H1 (cell line): ENCODE measurements at regions not wholly inside any gene's neighbourhood (a gene's known extent, or its start where the extent isn't known, plus 50 kb on each side); places are given as distances from the start of the nearest gene placed in this dataset.

Experiments used
- CTCF ChIA-PET: fragments of 300-600 bp; sonication (Branson Sonifier 250); formaldehyde crosslinking; loops from one replicate; lab custom pipeline; 2021; ENCODE audit not compliant: partially characterized antibody; lab: Charles Lee
- POLR2A ChIA-PET: fragments of 300-600 bp; sonication (Branson Sonifier 250); formaldehyde crosslinking; loops from one replicate; lab custom pipeline; 2021; ENCODE audit warnings: inconsistent platforms; ENCODE audit not compliant: partially characterized antibody; lab: Charles Lee
- DNase-seq, 2 experiments: peaks; one replicate each; pipeline versions ENCODE4 v3.0.0 to v3.0.0-alpha.2; 2010 to 2022; ENCODE audit warnings: low spot score in 2 of 2, low read depth in 1 of 2, mixed read lengths in 1 of 2
- FAIRE-seq: peaks from 2 replicates; lab custom pipeline; 2011; peaks lifted over from hg19 to GRCh38; lab: Jason Lieb, UNC
- H2AFZ ChIP-seq: 2 replicates; pipeline ENCODE4 v1.8.1; 2012; ENCODE audit warnings: low read length, inconsistent platforms
- H2AK5ac ChIP-seq: 2 replicates; pipeline ENCODE4 v1.6.1; 2013; ENCODE audit warnings: low read depth, low read length
- H2BK120ac ChIP-seq: replicated peaks from 2 replicates; pipeline ENCODE3; 2013; ENCODE audit warnings: low read depth, low read length, inconsistent platforms
- H2BK12ac ChIP-seq: 2 replicates; pipeline ENCODE4 v1.6.1; 2013; ENCODE audit warnings: low read depth, low read length
- H2BK15ac ChIP-seq: 2 replicates; pipeline ENCODE4 v1.6.1; 2013; ENCODE audit warnings: low read length
- H2BK20ac ChIP-seq: 2 replicates; pipeline ENCODE4 v1.6.1; 2013; ENCODE audit warnings: low read length
- H2BK5ac ChIP-seq: 2 replicates; pipeline ENCODE4 v1.6.1; 2013; ENCODE audit warnings: low read depth, low read length
- H3K14ac ChIP-seq: 2 replicates; pipeline ENCODE4 v1.6.1; 2013; ENCODE audit warnings: inconsistent platforms; ENCODE audit not compliant: insufficient read length
- H3K18ac ChIP-seq: 2 replicates; pipeline ENCODE4 v1.6.1; 2013; ENCODE audit warnings: low read length; ENCODE audit errors: extremely low read depth
- H3K23ac ChIP-seq: 2 replicates; pipeline ENCODE4 v1.6.1; 2013; ENCODE audit warnings: inconsistent platforms; ENCODE audit not compliant: insufficient read length
- H3K23me2 ChIP-seq: 2 replicates; pipeline ENCODE4 v1.6.1; 2013; ENCODE audit warnings: low read depth, low read length
- H3K27ac ChIP-seq: 2 replicates; pipeline ENCODE4 v1.6.1; 2011; ENCODE audit warnings: low read depth, low read length, inconsistent platforms
- H3K27me3 ChIP-seq, 4 experiments: replicated peaks in 1 of 4; 1 replicate in 1 of 4; 2 replicates in 3 of 4; pipeline versions ENCODE4 v1.6.1 to v1.8.1; 2011 to 2013; ENCODE audit warnings: low read length in 3 of 4, mild to moderate bottlenecking in 3 of 4, inconsistent platforms in 2 of 4, mixed read lengths in 2 of 4, moderate library complexity in 1 of 4; ENCODE audit not compliant: control insufficient read depth in 3 of 4, insufficient read depth in 3 of 4; ENCODE audit errors: extremely low read depth in 1 of 4
- H3K36me3 ChIP-seq, 4 experiments: 2 replicates each; pipeline versions ENCODE4 v1.6.1 to v1.8.1; 2011 to 2013; ENCODE audit warnings: mild to moderate bottlenecking in 4 of 4, low read length in 3 of 4, moderate library complexity in 2 of 4, control low read depth in 1 of 4, inconsistent platforms in 1 of 4; ENCODE audit not compliant: insufficient read depth in 4 of 4, control insufficient read depth in 2 of 4
- H3K4ac ChIP-seq: replicated peaks from 2 replicates; pipeline ENCODE3; 2013; ENCODE audit warnings: low read length, low read depth, mixed read lengths, inconsistent platforms; ENCODE audit not compliant: insufficient read length
- H3K4me1 ChIP-seq, 4 experiments: replicated peaks in 1 of 4; 1 replicate in 1 of 4; 2 replicates in 3 of 4; pipeline versions ENCODE4 v1.6.1 to v1.8.1; 2011 to 2013; ENCODE audit warnings: low read length in 3 of 4, inconsistent platforms in 2 of 4, mixed read lengths in 1 of 4; ENCODE audit not compliant: insufficient read depth in 4 of 4, control insufficient read depth in 3 of 4
- H3K4me2 ChIP-seq, 2 experiments: 2 replicates each; pipeline versions ENCODE4 v1.6.1 to v1.8.1; 2011 to 2013; ENCODE audit warnings: low read depth in 2 of 2, low read length in 2 of 2, control low read depth in 1 of 2, inconsistent platforms in 1 of 2, mild to moderate bottlenecking in 1 of 2; ENCODE audit not compliant: insufficient read depth in 1 of 2
- H3K4me3 ChIP-seq, 4 experiments: fragments of 200-600, 300-600 bp in 1 of 4; sonication (generic), shearing (Covaris generic), sonication (Bioruptor Twin) in 1 of 4; 2 replicates each; pipeline versions ENCODE4 v1.5.1 to v1.8.1; 2011 to 2016; ENCODE audit warnings: low read length in 4 of 4, low read depth in 3 of 4, control low read depth in 2 of 4, inconsistent platforms in 2 of 4, mild to moderate bottlenecking in 2 of 4, mixed read lengths in 1 of 4, moderate library complexity in 1 of 4; ENCODE audit not compliant: insufficient read depth in 2 of 4; ENCODE audit errors: extremely low read depth in 1 of 4
- H3K56ac ChIP-seq: replicated peaks from 2 replicates; pipeline ENCODE3; 2013; ENCODE audit warnings: low read depth, mild to moderate bottlenecking, mixed read lengths, low read length, inconsistent platforms; ENCODE audit not compliant: insufficient read length
- H3K79me1 ChIP-seq: 2 replicates; pipeline ENCODE4 v1.6.1; 2013; ENCODE audit warnings: low read depth, low read length, control low read depth
- H3K79me2 ChIP-seq, 2 experiments: 2 replicates each; pipeline versions ENCODE4 v1.6.1 to v1.8.1; 2012 to 2013; ENCODE audit warnings: low read length in 2 of 2, mild to moderate bottlenecking in 2 of 2, inconsistent platforms in 1 of 2; ENCODE audit not compliant: insufficient read depth in 2 of 2, control insufficient read depth in 1 of 2
- H3K9ac ChIP-seq, 4 experiments: replicated peaks in 1 of 4; 1 replicate in 1 of 4; 2 replicates in 3 of 4; pipeline versions ENCODE4 v1.6.1 to v1.8.1; 2011 to 2013; ENCODE audit warnings: low read depth in 3 of 4, low read length in 3 of 4, control low read depth in 2 of 4, mild to moderate bottlenecking in 2 of 4, moderate library complexity in 2 of 4, inconsistent platforms in 1 of 4; ENCODE audit errors: extremely low read depth in 1 of 4
- H3K9me3 ChIP-seq, 2 experiments: 2 replicates each; pipeline versions ENCODE4 v1.6.1 to v1.8.1; 2012 to 2013; ENCODE audit warnings: mild to moderate bottlenecking in 2 of 2, moderate library complexity in 2 of 2, control low read depth in 1 of 2, inconsistent platforms in 1 of 2, low read depth in 1 of 2, low read length in 1 of 2, mixed read lengths in 1 of 2; ENCODE audit not compliant: insufficient read depth in 2 of 2
- H4K20me1 ChIP-seq, 2 experiments: replicated peaks in 1 of 2; 2 replicates each; pipeline versions ENCODE3 to v1.8.1; 2011 to 2013; ENCODE audit warnings: inconsistent platforms in 2 of 2, low read length in 2 of 2, mild to moderate bottlenecking in 1 of 2; ENCODE audit not compliant: insufficient read depth in 2 of 2, control insufficient read depth in 1 of 2
- H4K5ac ChIP-seq: 2 replicates; pipeline ENCODE4 v1.6.1; 2013; ENCODE audit warnings: low read length, low read depth, mixed read lengths, inconsistent platforms; ENCODE audit not compliant: insufficient read length
- H4K8ac ChIP-seq: 2 replicates; pipeline ENCODE4 v1.8.0; 2013; ENCODE audit warnings: mild to moderate bottlenecking, moderate library complexity, low read length, inconsistent platforms; ENCODE audit not compliant: insufficient read depth; ENCODE audit errors: extremely low read depth
- H4K91ac ChIP-seq: replicated peaks from 2 replicates; pipeline ENCODE3; 2013; ENCODE audit warnings: low read length, mixed read lengths, inconsistent platforms; ENCODE audit not compliant: insufficient read length
- ASH2L ChIP-seq: fragments of 200-600, 300-600 bp; sonication (generic); IDR thresholded peaks from one replicate; pipeline ENCODE4 v1.7.1; 2017; ENCODE audit warnings: low read length
- CEBPB ChIP-seq: IDR thresholded peaks from 2 replicates; pipeline ENCODE4 v1.6.1; 2012; ENCODE audit warnings: low read depth, low read length
- EZH2 ChIP-seq: fragments of 200-600 bp; sonication (generic); IDR thresholded peaks from 2 replicates; pipeline ENCODE4 v1.7.1; 2012; ENCODE audit warnings: low read depth, mild to moderate bottlenecking, moderate library complexity, low read length, inconsistent platforms; ENCODE audit not compliant: severe bottlenecking
- MAFK ChIP-seq: IDR thresholded peaks from 2 replicates; pipeline ENCODE4 v1.6.1; 2012; ENCODE audit warnings: low read depth, mild to moderate bottlenecking, improper control_type of control experiment, low read length
- POLR2A ChIP-seq, 2 experiments: IDR thresholded peaks; 1 replicate in 1 of 2; 2 replicates in 1 of 2; pipeline ENCODE4 v1.6.1; 2011; ENCODE audit warnings: low read depth in 2 of 2, low read length in 2 of 2, mild to moderate bottlenecking in 2 of 2; ENCODE audit errors: control extremely low read depth in 1 of 2
- RAD21 ChIP-seq, 2 experiments: IDR thresholded peaks in 1 of 2; conservative IDR thresholded peaks in 1 of 2; 2 replicates each; pipeline ENCODE4 v1.6.1; 2011; ENCODE audit warnings: low read depth in 2 of 2, low read length in 2 of 2, improper control_type of control experiment in 1 of 2, inconsistent platforms in 1 of 2, mild to moderate bottlenecking in 1 of 2, moderate library complexity in 1 of 2
- SIN3A ChIP-seq, 2 experiments: IDR thresholded peaks in 1 of 2; conservative IDR thresholded peaks in 1 of 2; 2 replicates each; pipeline ENCODE4 v1.6.1; 2011 to 2012; ENCODE audit warnings: low read length in 2 of 2, improper control_type of control experiment in 1 of 2, low read depth in 1 of 2, mild to moderate bottlenecking in 1 of 2
- SRF ChIP-seq: IDR thresholded peaks from 2 replicates; pipeline ENCODE4 v1.6.1; 2011; ENCODE audit warnings: mild to moderate bottlenecking, low read depth, low read length, moderate library complexity
- SUZ12 ChIP-seq: fragments of 200-600 bp; sonication (generic); IDR thresholded peaks from 2 replicates; pipeline ENCODE4 v1.6.1; 2012; ENCODE audit warnings: mild to moderate bottlenecking, inconsistent platforms, low read length, moderate library complexity, mixed read lengths
- TBP ChIP-seq: IDR thresholded peaks from 2 replicates; pipeline ENCODE4 v1.6.1; 2011; ENCODE audit warnings: low read depth, low read length, improper control_type of control experiment
- WGBS, 2 experiments: shearing (Covaris generic) in 1 of 2; methylation state at CpG; one replicate each; pipeline versions ENCODE4 v1.1.6 to v1.1.7; 2013 to 2015; ENCODE audit warnings: low lambda C conversion rate in 2 of 2, mixed read lengths in 2 of 2, inconsistent platforms in 1 of 2, low coverage in 1 of 2, missing lambda C conversion rate in 1 of 2; ENCODE audit not compliant: insufficient replicate concordance in 2 of 2, insufficient coverage in 1 of 2, insufficient read length in 1 of 2; ENCODE audit errors: extremely low coverage in 1 of 2, missing lambda C conversion rate in 1 of 2; 5-methylcytosine and 5-hydroxymethylcytosine counted together
- TF ChIP-seq, protein P1 (sequence below): IDR thresholded peaks from 2 replicates; pipeline ENCODE4 v1.6.1; 2011; ENCODE audit warnings: low read length, improper control_type of control experiment

DNA sequence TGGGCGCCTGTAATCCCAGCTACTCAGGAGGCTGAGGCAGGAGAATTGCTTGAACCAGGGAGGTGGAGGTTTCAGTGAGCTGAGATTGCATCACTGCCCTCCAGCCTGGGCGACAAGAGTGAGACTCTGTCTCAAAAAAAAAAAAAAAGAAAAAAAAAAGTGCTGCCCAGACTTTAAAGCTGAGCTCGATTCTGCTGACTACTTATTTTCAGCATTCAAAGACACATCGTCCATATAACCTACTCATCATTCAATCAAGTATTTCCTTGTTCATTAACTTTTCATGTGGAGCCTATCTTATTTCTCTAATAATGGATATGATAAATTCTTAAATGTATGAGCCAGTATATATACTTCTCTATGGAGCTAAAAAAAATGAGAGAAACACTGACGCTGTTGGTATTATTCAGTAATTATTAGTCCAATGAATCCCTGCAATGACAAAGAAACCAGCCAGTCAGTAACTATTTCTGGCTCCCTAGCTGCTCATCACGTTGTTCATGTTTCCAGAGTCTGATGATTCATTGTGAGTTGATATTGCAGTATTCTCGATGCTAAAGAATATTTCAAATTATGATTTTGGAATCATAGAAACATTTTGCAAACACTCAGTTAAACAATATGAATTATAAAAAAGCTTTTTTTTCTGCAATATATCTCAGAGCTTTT, 111.9 kb downstream of the RAP2B start:
- Histone ChIP-seq H2BK20ac (no peak overlapping the region), H3K23me2 (no peaks in the 10 kb centered on the region), H3K9ac (no peak overlapping the region), H3K4ac (no peak overlapping the region), H3K27ac (no peak overlapping the region), H3K4me2 (no peak overlapping the region), H4K91ac (no peak overlapping the region), H3K4me3 (no peak overlapping the region), H2BK15ac (no peak overlapping the region), H3K27me3 (no peaks in the 10 kb centered on the region), H2AFZ (no peak overlapping the region), H4K20me1 (no peaks in the 10 kb centered on the region), H2BK120ac (no peak overlapping the region), H2BK5ac (no peak overlapping the region), H2AK5ac (no peak overlapping the region), H3K14ac (no peak overlapping the region), H3K36me3 (no peaks in the 10 kb centered on the region), H3K23ac (no peak overlapping the region), H2BK12ac (no peak overlapping the region), H3K9me3 (peaks cover 0 to 3% of the 10 kb centered on the region in 2 experiments; a peak in 2 of 4 replicates), H3K4me1 (no peaks in the 10 kb centered on the region), H3K18ac (no peak overlapping the region), H4K8ac (no peak overlapping the region), H3K56ac (no peak overlapping the region), H4K5ac (no peak overlapping the region), H3K79me1 (no peaks in the 10 kb centered on the region), H3K79me2 (no peaks in the 10 kb centered on the region)
- no peak for TF ChIP-seq SUZ12
- TF ChIP-seq MAFK: no peak
- TF ChIP-seq ASH2L: no peak
- no peak for TF ChIP-seq TBP
- TF ChIP-seq POLR2A (IDR thresholded peaks at IDR 0.05; ENCODE audit: control extremely low read depth in 1 of 2, low read depth in 2 of 2, low read length in 2 of 2): no peak
- no peak for TF ChIP-seq SIN3A (conservative IDR thresholded peaks at IDR 0.05 in 1 of 2, IDR thresholded peaks at IDR 0.05 in 1 of 2; ENCODE audit: low read depth in 1 of 2, low read length in 2 of 2)
- TF ChIP-seq, protein P1, sequence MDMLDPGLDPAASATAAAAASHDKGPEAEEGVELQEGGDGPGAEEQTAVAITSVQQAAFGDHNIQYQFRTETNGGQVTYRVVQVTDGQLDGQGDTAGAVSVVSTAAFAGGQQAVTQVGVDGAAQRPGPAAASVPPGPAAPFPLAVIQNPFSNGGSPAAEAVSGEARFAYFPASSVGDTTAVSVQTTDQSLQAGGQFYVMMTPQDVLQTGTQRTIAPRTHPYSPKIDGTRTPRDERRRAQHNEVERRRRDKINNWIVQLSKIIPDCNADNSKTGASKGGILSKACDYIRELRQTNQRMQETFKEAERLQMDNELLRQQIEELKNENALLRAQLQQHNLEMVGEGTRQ: no peak
- no peak for TF ChIP-seq RAD21 (IDR thresholded peaks at IDR 0.05 in 1 of 2, conservative IDR thresholded peaks at IDR 0.05 in 1 of 2; ENCODE audit: low read depth in 2 of 2, low read length in 2 of 2)
- TF ChIP-seq EZH2: no peak
- no peak for TF ChIP-seq SRF
- TF ChIP-seq CEBPB: no peak
- POLR2A ChIA-PET: no interaction called here
- no peak for DNase-seq
- CTCF ChIA-PET: interaction anchor here (0.5 kb wide), 1 partner anchor 545 kb away, joined by 3 read pairs; no protein-coding TSS in a partner anchor
- WGBS, 2 experiments: 96% methylated on average over 7 of the region's 7 CpGs; no CpG with 5 or more reads in 1 of the 2 experiments
- no peak for FAIRE-seq
